Activated CD4-positive, alpha-beta T cell treated with anti-CD3 and anti-CD28 coated beads, Interleukin-2, Interleukin-4, amounts not matched to agents 100 ng/mL and 50 ng/mL, durations not matched to agents 16 hours and 8 hours (primary cell): ENCODE measurements at regions not wholly inside any gene's neighbourhood (a gene's known extent, or its start where the extent isn't known, plus 50 kb on each side); places are given as distances from the start of the nearest gene placed in this dataset.

Experiments
- DNase-seq: peaks from one replicate; pipeline ENCODE4 v3.0.0-alpha.2; 2020; ENCODE audit warnings: low spot score

GRCh38 chr6:114543696-114544095, 200.9 kb upstream of the HS3ST5 start:
- DNase-seq, result no peak

GRCh38 chr6:114541794-114542193, 199.0 kb upstream of the HS3ST5 start:
- no peak for DNase-seq

- DNase-seq, result no peak
These were observed 195.2 kb upstream of the HS3ST5 start for GRCh38 chr6:114537977-114538376.

GRCh38 chr6:114534813-114535212, 192.0 kb upstream of the HS3ST5 start:
- no peak for DNase-seq

- DNase-seq, result no peak
These were observed 181.3 kb upstream of the HS3ST5 start for GRCh38 chr6:114524081-114524480.

- DNase-seq, result no peak
These were observed 180.7 kb upstream of the HS3ST5 start for GRCh38 chr6:114523508-114523907.

- DNase-seq, result no peak
These were observed 179.1 kb upstream of the HS3ST5 start for GRCh38 chr6:114521926-114522325.

- DNase-seq, result no peak
These were observed 178.2 kb upstream of the HS3ST5 start for GRCh38 chr6:114520976-114521375.

- DNase-seq, result no peak
These were observed 171.3 kb upstream of the HS3ST5 start for GRCh38 chr6:114514170-114514569.

- DNase-seq, result no peak
These were observed 128.6 kb upstream of the HS3ST5 start for GRCh38 chr6:114471450-114471849.

- no peak for DNase-seq
These were observed 125.1 kb upstream of the HS3ST5 start for GRCh38 chr6:114467931-114468330.

GRCh38 chr6:114465511-114465910, 122.7 kb upstream of the HS3ST5 start:
- no peak for DNase-seq

- no peak for DNase-seq
These were observed 111.0 kb upstream of the HS3ST5 start for GRCh38 chr6:114453737-114454276.

- no peak for DNase-seq
These were observed 110.1 kb upstream of the HS3ST5 start for GRCh38 chr6:114452785-114453401.

- no peak for DNase-seq
These were observed 107.8 kb upstream of the HS3ST5 start for GRCh38 chr6:114450631-114451030.

- no peak for DNase-seq
These were observed 106.8 kb upstream of the HS3ST5 start for GRCh38 chr6:114449659-114450058.

GRCh38 chr6:114446342-114446741, 103.5 kb upstream of the HS3ST5 start:
- no peak for DNase-seq

- DNase-seq, result no peak
These were observed 103.0 kb upstream of the HS3ST5 start for GRCh38 chr6:114445846-114446245.

- no peak for DNase-seq
These were observed 96.6 kb upstream of the HS3ST5 start for GRCh38 chr6:114439411-114439810.

GRCh38 chr6:114437235-114437634, 94.4 kb upstream of the HS3ST5 start:
- DNase-seq, result no peak

GRCh38 chr6:114436691-114437090, 93.9 kb upstream of the HS3ST5 start:
- no peak for DNase-seq

- no peak for DNase-seq
These were observed 93.2 kb upstream of the HS3ST5 start for GRCh38 chr6:114435985-114436384.

- DNase-seq, result no peak
These were observed 89.6 kb upstream of the HS3ST5 start for GRCh38 chr6:114432400-114432799.

- no peak for DNase-seq
These were observed 88.8 kb upstream of the HS3ST5 start for GRCh38 chr6:114431641-114432040.
